ENCODE measurements at regions not wholly inside any gene's neighbourhood (a gene's known extent, or its start where the extent isn't known, plus 50 kb on each side); places are given as distances from the start of the nearest gene placed in this dataset.

DNA sequence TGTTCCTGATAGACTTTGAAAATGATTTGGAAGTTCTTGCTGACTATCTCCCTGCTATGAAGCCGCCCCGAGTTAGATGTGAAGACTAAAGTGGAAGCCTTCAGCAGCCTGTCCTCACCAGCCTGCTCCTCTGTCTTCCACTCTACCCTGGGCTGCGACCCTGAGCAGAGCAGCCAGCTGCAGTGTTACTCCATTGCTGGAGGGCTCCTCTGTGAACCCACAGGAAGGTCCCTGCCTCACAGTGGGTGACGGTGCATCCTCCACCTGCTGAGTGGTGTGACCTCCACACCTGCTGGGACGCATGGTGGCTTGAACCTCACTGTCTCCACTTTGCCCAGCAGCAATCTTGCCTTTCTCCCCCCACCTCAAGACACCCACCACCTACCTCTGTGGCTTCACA lies 116.4 kb downstream of the IRS2 start:
- no peak for DNase-seq (ENCODE audit: low spot score)

DNA sequence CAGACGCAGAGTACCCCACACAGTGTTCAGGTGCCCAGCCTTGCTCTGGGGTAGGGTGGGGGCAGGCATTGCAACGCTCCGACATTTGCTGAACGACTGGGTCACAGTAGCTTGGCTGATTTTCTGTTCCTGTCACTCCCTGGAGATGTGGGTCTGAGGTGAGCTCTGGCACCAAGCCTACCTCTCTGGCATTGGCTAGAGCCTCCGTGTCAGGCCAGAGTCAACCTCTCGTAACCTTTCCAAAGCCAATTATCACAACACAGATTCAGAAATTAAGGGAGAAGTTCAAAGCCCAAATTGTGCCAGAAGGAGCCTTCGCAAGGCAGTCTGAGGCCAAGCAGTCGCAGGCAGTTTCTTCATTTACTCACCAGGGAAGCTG lies 117.2 kb downstream of the IRS2 start:
- no peak for DNase-seq (ENCODE audit: low spot score)

GRCh38 chr13:109668433-109669233 lies 117.8 kb downstream of the IRS2 start:
- no peak for DNase-seq (ENCODE audit: low spot score)

- no peak for DNase-seq (ENCODE audit: low spot score)
Observed at GRCh38 chr13:109667807-109668291, 118.5 kb downstream of the IRS2 start.

- DNase-seq (ENCODE audit: low spot score) = no peak
Observed at GRCh38 chr13:109667056-109667455, 119.3 kb downstream of the IRS2 start.

DNA sequence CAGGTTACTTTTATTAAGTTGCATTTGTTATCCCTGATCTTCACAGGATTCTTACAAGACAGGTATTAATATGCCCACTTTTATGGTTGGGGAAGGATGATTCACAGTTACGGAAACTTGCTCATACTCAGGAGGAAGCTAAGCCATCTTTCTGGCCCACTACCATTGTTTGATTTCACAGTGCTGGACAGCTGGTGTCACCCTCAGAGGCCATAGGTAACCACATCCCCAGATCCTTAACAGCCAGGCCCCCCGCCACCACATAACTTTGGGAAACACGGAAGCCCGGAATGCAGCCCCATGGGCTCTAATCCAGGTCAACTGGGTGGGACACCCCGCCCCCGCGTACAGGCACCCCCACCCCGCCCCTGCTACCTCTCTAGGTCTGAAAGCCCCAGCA lies 119.7 kb downstream of the IRS2 start:
- no peak for DNase-seq (ENCODE audit: low spot score)

DNA sequence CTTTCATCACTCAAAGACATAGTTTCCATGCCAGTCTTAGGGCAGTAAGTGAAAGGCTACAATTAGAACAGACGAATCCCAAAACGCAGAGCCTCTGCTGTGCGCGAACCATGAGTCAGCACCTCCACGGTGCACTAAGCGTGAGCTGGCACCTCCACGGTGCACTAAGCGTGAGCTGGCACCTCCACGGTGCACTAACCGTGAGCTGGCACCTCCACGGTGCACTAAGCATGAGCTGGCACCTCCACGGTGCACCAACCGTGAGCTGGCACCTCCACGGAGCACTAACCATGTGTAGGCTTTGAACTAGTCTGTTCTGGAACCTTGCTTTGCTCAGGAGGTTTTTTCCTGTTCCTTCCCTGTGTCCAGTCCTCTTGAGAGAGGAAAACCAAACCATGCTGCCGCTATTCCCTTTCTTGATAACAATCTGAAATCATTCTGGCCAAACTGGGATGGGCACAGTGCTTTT lies 120.6 kb downstream of the IRS2 start:
- no peak for DNase-seq (ENCODE audit: low spot score)

GRCh38 chr13:109665240-109665639 lies 121.1 kb downstream of the IRS2 start:
- no peak for DNase-seq (ENCODE audit: low spot score)

DNA sequence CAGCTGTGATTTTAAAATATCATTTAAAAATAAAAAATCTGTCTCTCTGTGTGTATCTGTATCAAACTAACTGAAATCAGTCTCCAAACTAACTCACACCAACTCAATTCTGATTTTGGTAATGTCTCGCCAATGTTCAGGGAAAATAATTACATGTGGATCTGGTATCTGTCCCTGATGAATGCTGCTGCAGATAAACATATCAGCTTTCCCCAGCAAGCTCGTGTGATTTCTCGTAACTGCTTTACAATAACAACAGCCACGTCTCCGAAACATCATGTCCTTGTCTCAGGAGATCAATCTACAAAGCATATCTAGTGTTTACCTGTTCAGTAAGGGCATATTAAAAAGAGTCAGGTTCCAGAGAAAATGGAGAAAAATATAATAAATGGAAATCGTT lies 129.0 kb downstream of the IRS2 start:
- no peak for DNase-seq (ENCODE audit: low spot score)

DNA sequence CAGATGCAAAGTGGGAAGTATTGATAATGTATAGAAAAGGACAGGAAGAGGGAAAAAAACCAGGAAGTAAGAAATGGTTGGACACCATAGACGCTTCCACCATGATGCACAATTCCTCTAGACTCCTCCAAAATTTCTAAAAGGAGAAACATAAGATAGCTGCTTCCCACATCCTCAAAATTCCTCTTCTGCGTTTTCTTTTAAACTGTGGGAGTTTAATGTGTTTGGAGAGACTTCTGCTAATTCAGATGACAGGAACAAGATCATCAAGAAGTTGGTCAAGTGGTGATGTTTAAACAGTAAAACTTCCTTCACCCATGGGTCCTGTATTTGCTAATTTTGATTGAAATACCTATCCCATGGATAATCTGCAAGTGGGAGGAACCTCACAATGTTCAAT lies 130.2 kb downstream of the IRS2 start:
- DNase-seq (ENCODE audit: low spot score) = no peak

DNA sequence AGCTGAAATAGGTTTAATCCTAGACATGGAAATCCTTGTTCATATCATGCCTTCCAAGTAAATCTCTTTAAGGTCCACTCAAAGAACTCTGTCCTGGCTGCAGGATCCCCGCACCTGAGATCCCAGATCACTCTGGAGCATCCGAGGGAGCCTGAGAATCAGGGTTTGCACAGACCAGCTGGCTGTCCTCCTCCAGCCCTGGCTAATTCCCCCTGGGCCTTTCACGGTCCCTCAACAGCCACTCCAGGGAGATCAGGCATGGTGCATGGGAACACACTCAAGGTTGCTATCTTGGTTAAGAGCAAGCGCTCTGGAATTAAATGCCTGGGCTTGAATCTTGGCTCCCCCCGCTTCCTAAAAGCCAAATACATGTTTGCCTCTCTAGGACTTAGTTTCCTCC lies 130.8 kb downstream of the IRS2 start:
- DNase-seq (ENCODE audit: low spot score) = no peak

DNA sequence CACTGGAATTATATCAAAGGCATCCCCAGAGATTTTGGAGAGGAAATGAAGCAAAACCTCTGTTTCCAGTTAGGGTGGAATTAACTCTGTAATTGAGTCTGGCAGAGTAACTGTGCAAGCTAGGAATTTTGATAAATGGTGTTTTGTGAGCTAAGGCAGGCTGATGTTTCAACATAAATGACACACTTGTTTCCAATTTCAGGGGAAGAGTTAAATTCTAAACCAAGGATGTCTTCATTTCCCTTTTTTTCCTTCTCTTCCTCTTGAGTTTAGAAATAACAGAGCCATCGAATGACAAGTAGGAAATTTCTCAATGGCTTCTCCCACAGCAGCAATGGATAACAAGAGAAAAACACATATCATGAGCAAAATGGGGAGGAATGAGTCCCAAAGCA lies 131.2 kb downstream of the IRS2 start:
- no peak for DNase-seq (ENCODE audit: low spot score)

GRCh38 chr13:109654341-109655205 lies 131.8 kb downstream of the IRS2 start:
- DNase-seq (ENCODE audit: low spot score) = no peak

- DNase-seq (ENCODE audit: low spot score) = no peak
Observed at GRCh38 chr13:109652531-109652930, 133.9 kb downstream of the IRS2 start.

DNA sequence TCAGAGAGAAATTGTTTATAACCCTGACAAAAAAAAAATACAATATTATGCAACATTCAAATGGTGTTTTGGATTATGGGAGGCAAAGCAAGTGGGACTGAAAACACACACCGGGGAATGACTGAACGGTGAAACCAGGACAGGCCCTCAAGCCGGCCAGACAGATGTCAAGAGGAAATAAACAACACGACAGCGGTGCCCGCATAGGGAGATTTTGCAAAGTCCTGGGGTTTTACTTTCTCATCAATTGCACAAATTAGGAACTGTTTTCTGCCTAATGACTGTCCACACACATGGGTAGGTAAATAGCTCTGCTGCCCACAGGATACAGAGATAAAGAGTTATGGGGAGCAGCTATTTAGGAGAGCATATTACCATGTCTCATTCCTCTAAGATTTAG lies 134.5 kb downstream of the IRS2 start:
- DNase-seq (ENCODE audit: low spot score) = no peak

DNA sequence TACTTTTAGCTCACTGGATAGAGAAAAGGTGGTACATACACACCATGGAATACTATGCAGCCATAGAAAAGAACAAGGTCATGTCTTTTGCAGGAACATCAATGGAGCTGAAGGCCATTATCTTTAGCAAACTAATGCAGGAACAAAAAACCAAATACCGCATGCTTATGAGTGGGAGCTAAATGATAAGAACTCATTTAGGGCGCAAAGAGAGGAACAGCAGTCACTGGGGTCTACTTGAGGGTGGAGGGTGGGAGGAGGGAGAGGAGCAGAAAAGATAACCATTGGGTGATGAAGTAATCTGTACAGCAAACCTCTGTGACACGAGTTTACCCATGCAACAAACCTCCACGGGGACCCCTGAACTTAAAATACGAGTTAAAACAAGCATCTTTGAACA lies 135.1 kb downstream of the IRS2 start:
- no peak for DNase-seq (ENCODE audit: low spot score)

DNA sequence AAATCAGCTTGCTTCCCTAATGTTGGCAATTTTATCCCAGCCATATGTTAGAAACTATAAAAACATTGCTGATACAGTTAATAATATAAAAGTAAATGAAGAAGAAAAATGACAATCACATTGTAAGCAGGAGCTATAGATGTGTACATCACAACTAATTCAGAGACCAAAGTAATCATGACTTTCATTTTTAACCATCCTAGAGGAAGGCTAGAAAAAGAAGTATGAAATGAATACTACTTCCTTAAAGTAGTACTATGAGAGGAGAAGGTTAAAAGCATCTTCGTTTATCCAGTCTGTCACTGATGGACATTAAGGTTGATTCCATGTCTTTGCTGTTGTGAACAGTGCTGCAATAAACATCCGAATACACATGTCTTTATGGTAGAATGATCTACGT lies 135.5 kb downstream of the IRS2 start:
- no peak for DNase-seq (ENCODE audit: low spot score)

- DNase-seq (ENCODE audit: low spot score) = no peak
Observed at GRCh38 chr13:109649713-109650112, 136.7 kb downstream of the IRS2 start.

DNA sequence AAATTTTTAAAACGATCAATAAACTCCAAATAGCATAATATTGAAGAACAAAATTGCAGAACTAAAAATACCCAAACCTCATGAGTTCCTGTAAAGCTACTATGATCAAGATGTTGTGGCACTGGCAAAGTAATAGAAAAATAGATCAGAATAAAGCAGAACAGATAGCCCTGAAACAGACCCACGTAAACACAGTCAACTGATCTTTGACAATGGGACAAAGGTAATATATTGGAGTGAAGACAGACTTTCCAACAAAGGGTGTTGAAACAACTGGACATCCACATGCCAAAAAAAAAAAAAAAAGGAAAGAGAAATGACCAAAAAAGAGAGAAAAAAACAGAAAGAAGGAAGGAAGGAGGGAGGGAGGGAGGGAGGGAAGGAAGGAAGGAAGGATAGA lies 138.7 kb downstream of the IRS2 start:
- DNase-seq (ENCODE audit: low spot score) = no peak

DNA sequence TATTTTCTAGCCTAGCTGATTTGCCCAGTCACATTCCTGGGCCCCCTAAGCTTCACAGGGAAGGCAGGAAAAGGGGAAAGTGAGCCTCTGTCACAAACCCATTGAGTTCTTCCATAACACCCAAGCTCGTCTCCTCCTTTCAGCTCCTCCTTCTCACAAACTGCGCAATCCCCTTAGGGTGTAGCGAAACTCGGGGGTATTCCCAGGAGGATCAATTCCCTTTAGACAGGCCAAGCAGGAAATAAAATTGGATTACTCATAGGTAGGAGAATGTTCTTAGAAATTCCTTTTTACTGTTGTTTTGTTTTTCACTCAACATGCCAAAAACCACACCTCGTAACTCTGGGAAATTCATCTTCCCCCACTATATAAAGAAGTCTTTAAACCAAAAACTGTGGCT lies 139.3 kb downstream of the IRS2 start:
- DNase-seq (ENCODE audit: low spot score) = no peak

GRCh38 chr13:109646423-109646822 lies 140.0 kb downstream of the IRS2 start:
- no peak for DNase-seq (ENCODE audit: low spot score)

DNA sequence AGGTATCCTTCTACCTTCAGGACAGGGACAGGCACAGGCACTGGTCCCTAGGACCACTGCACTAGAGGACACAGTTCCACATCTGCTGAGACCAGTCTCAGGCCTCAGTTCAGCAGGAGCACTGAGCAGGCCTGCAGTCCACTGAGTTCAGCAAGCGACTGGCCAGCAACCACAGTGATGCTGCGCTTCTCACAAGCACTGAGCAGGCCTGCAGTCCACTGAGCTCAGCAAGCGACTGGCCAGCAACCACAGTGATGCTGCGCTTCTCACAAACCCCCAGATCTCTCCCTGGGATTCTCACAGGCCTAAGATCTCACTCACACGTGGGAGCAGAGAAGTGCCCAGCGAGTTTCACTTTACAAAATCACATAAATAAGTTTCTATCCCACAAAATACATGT lies 140.6 kb downstream of the IRS2 start:
- DNase-seq (ENCODE audit: low spot score) = no peak

DNA sequence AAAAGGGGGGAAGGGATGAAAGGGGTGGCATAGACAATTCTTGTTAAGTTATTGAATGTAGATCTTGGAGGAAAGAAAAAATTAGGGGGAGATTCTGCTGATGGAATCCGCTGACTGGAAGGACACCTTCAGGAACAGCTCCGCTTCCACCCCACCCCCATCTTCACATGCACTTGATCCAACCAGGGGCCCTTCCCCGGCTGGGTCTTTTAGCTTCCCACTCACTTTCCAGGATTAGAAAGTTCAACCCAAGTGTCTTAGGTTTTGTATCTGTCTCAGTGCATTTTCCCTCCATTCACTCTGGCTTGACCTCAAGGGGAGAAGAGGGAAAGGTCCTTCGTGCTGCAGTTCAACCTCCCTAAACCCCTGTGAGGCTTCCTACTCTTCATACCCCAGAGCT lies 141.4 kb downstream of the IRS2 start:
- no peak for DNase-seq (ENCODE audit: low spot score)

All from mucosa of gallbladder (tissue), 1 donor.